ENCODE measurements at regions not wholly inside any gene's neighbourhood (a gene's known extent, or its start where the extent isn't known, plus 50 kb on each side); places are given as distances from the start of the nearest gene placed in this dataset.

DNA sequence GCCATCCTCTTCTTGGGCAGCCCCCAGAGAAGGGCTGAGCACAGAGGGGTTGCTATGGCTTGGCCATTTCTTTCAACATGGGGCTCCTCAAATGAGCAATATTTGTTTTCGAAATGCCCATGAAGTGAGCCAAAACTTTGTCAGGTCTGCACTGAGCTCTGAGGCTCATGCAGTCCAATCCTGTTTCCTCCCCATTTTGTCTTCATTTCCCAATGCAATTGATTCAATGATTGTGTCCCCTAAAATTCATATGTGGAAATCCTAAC, 60.6 kb upstream of the CD44 start:
- TF ChIP-seq, protein P1, sequence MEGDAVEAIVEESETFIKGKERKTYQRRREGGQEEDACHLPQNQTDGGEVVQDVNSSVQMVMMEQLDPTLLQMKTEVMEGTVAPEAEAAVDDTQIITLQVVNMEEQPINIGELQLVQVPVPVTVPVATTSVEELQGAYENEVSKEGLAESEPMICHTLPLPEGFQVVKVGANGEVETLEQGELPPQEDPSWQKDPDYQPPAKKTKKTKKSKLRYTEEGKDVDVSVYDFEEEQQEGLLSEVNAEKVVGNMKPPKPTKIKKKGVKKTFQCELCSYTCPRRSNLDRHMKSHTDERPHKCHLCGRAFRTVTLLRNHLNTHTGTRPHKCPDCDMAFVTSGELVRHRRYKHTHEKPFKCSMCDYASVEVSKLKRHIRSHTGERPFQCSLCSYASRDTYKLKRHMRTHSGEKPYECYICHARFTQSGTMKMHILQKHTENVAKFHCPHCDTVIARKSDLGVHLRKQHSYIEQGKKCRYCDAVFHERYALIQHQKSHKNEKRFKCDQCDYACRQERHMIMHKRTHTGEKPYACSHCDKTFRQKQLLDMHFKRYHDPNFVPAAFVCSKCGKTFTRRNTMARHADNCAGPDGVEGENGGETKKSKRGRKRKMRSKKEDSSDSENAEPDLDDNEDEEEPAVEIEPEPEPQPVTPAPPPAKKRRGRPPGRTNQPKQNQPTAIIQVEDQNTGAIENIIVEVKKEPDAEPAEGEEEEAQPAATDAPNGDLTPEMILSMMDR (conservative IDR thresholded peaks at IDR 0.05; ENCODE audit: low read depth, low read length), result no peak
- TF ChIP-seq EZH2phosphoT487 (IDR thresholded peaks at IDR 0.05; ENCODE audit: borderline replicate concordance, low read length) (no peak), EZH2 (IDR thresholded peaks at IDR 0.05; ENCODE audit: low read length, unreplicated experiment) (no peak)

All from PC-3 (cell line).